HG03175 (cell line): ENCODE measurements at regions not wholly inside any gene's neighbourhood (a gene's known extent, or its start where the extent isn't known, plus 50 kb on each side); places are given as distances from the start of the nearest gene placed in this dataset.

ENCODE experiments used
- ATAC-seq: cut with Tn5 transposase; IDR thresholded peaks from one replicate; pipeline ENCODE4 v1.9.1; 2021; ENCODE audit warnings: mild to moderate bottlenecking, moderate library complexity; ENCODE audit not compliant: unreplicated experiment

- no peak for ATAC-seq
Observed at GRCh38 chr5:110343616-110344015, 382.9 kb downstream of the TMEM232 start.

GRCh38 chr5:110345623-110346022 is 380.8 kb downstream of the TMEM232 start:
- no peak for ATAC-seq

GRCh38 chr5:110346893-110347358 is 379.5 kb downstream of the TMEM232 start:
- no peak for ATAC-seq

DNA sequence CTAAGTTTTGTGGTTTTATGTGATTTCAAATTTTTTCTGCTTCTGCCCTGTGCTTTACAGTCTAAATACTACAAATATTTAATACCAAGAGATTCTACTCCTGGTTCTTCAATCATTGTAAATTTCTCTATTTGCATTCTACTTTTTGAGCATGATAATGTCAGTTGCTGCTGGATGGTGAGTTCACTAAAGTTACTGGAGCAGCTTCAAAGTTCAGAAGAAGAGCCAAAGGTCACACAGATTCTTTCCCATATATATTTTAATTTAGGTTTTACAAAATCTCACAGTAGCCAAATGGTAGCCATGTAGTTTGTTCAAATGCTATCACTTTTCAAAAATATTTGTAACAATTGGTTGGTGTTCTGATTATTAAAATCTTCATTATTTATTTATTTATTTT is 378.7 kb downstream of the TMEM232 start:
- ATAC-seq, result no peak

- no peak for ATAC-seq
Observed at GRCh38 chr5:110351430-110351829, 375.0 kb downstream of the TMEM232 start.

DNA sequence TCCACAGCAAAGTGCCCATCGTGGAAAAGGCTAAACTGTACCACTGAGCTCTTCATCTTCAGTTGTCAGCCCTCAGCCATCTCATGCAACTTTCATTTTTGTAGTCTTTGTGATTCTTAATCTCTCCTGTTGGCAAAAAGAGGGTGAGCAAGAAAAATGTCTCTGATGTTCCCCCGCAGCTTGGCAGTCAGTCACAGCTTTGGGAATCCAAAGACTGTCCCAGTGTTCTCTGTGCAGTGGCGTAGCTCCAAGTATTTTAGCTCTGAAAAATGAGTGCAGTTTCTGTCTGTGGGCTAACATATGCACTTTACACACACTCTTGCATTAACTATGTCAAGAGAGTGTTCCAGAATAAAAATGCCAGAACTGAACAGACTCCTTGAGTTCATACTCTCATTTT is 372.2 kb downstream of the TMEM232 start:
- ATAC-seq, result no peak

GRCh38 chr5:110354915-110355644 is 371.4 kb downstream of the TMEM232 start:
- no peak for ATAC-seq

- no peak for ATAC-seq
Observed at GRCh38 chr5:110356677-110357076, 369.8 kb downstream of the TMEM232 start.

GRCh38 chr5:110359221-110359620 is 367.2 kb downstream of the TMEM232 start:
- no peak for ATAC-seq

DNA sequence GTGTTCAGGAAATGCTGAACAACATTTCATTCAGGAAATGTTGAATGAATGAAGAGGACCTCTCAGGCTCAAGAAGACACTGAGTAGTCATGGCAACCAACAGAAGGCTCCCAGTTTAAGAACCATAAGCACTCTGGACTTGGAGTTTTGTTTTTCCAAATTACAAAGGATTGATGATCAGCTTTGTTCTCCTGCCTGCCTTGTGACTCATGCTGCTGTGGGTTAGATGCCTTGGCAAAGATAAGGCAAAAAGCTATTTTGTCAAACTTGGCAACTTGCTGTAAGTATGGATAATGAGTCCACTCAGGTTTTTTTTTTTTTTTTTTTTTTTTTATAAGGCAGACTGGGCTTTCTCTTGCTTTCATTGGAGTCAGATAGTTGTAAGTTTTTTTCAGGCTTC is 365.0 kb downstream of the TMEM232 start:
- no peak for ATAC-seq

DNA sequence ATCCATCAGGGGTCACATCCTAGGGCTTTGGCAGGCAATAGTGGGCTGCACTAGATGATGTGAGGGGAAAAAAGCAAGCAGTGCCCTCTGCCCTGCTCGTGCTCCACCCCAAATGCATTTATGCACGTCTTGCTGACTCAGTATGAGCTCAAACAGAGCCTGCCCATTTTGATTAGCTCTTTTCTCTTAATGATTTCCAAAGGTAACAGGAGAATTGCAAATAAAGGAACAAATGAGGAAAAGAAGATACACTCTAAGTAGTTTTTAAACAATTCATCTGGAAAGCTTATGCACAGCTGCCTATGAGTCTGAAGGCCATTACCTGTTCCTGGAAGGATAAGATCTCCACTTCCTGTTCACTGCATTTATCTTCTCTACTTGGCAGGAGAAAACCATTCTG is 364.2 kb downstream of the TMEM232 start:
- ATAC-seq, result no peak

DNA sequence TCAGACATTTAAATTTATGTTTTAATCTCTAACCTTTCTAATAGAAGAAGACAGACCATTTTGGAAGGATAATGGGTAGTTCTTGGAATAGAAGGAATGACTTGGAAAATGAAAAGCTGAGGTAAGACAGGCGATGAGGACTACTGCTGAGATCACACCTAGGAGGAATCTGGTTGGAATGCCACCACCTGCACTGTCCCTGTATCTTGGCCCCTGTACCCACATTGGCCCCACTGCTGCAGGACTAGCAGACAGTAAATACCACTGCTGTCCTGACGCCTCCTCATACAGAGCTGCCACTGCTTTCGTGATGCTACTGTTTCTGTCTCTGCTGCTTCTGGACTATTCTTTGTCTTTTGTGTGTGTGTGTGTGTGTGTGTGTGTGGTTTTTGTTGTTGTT is 359.8 kb downstream of the TMEM232 start:
- no peak for ATAC-seq
